ENCODE measurements at regions not wholly inside any gene's neighbourhood (a gene's known extent, or its start where the extent isn't known, plus 50 kb on each side); places are given as distances from the start of the nearest gene placed in this dataset.

DNA sequence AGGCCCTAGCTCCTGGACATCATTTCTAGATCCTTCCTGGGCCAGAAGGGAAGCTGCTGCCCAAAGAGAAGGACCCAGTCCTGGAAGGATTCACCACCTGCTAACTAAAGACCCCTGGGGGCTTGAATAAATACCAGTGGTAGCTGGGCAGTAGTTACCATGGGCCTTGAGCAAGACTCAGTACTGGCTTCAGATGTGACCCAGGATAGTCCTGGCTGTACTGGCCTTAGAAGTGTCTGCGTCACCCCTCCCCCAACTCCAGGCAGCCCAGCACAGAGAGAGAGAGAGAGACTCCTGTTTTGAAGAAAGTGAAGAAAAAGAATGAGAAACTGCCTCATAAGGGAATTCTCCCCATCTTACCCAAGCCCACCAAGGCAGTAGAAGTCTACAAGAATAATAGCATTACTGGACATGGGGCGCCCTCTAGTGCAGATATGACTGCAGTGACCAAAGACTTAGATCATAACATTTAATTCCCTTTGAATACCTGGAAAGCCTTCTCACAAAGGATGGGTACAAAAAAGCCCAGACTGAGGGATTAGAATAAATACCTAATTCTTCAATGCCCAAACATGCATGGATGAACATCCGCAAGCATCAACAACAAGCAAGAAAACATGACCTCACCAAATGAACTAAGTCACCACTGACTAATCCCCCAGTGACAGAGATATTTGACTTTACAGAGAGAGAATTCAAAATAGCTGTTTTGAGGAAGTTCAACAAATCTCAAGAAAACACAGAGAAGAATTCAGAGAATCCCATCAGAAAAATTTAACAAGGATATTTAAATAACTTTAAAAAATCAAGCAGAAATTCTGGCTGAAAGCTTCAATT, 171.8 kb downstream of the HNRNPD start:
- Mint-ChIP-seq H3K4me1 (ENCODE audit: low read depth) (peaks cover 3% of the 10 kb centered on the region), H3K27me3 (ENCODE audit: low read depth) (peaks cover 25% of the 10 kb centered on the region), H3K27ac (no peak overlapping the region)

DNA sequence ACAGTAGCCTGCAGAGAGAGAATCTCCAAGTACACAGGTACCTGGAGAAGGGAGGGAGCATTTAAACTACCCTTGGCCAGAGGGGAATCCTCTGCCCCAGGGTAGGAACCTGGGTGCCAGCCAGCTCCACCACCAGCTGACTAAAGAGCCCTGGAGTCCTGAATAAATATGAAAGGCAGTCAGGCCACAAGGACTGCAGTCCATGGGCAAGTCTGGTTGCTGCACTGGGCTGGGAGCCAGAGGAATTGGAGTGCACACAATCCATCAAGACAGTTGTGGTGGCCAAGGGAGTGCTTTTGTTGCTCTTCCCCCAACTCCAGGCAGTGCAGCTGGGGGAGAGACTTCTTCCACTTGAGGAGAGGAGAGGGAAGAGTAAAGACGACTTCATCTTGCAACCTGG, 172.5 kb downstream of the HNRNPD start:
- no peaks in the 10 kb centered on the region for H3K36me3 Mint-ChIP-seq (ENCODE audit: low read depth)
- intact Hi-C loops (cut with micrococcal nuclease), result loop anchor here (10.0 kb wide), 1 partner anchor 287 kb away; no protein-coding TSS in a partner anchor
- peaks cover 3% of the 10 kb centered on the region for H3K4me1 Mint-ChIP-seq (ENCODE audit: low read depth)
- H3K27me3 Mint-ChIP-seq (ENCODE audit: low read depth), result peaks cover 21% of the 10 kb centered on the region
- no peaks in the 10 kb centered on the region for H3K9me3 Mint-ChIP-seq
- H3K4me3 Mint-ChIP-seq (ENCODE audit: low read depth), result no peak overlapping the region
- DNase-seq (ENCODE audit: low spot score), result no peak
- no peak overlapping the region for H3K27ac Mint-ChIP-seq

More for the DNA sequence above, 171.8 kb downstream of the HNRNPD start:
- Mint-ChIP-seq H3K4me3 (ENCODE audit: low read depth) (no peak overlapping the region), H3K36me3 (ENCODE audit: low read depth) (no peaks in the 10 kb centered on the region), H3K9me3 (no peaks in the 10 kb centered on the region)
- no peak for DNase-seq (ENCODE audit: low spot score)
- intact Hi-C loops (cut with micrococcal nuclease), result loop anchor here (1.0 to 10.0 kb wide), 2 partner anchors 287 to 796 kb away; no protein-coding TSS in a partner anchor

DNA sequence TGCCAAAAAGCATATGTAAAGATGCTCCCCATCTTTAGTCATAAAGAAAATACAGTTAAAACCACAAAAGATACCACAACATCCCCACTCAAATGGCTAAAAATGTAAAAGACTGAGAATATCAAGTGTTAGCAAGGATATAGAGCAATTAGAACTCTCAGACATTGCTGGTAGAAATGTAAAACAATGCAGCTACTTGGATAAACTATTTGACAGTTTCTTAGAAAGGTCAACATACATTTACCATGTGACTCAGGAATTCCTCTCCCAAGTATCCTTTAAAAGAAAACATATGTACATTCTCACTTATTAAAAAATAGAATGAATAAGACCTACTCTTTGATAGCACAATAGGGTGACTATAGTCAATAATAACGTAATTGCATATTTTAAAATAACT, 173.7 kb downstream of the HNRNPD start:
- Mint-ChIP-seq H3K27me3 (ENCODE audit: low read depth) (peaks cover 17% of the 10 kb centered on the region), H3K9me3 (no peaks in the 10 kb centered on the region), H3K4me1 (ENCODE audit: low read depth) (peaks cover 3% of the 10 kb centered on the region), H3K36me3 (ENCODE audit: low read depth) (no peaks in the 10 kb centered on the region), H3K27ac (no peak overlapping the region), H3K4me3 (ENCODE audit: low read depth) (no peak overlapping the region)
- no peak for DNase-seq (ENCODE audit: low spot score)
- intact Hi-C loops (cut with micrococcal nuclease), result loop anchor here (10.0 kb wide), 1 partner anchor 285 kb away; no protein-coding TSS in a partner anchor

DNA sequence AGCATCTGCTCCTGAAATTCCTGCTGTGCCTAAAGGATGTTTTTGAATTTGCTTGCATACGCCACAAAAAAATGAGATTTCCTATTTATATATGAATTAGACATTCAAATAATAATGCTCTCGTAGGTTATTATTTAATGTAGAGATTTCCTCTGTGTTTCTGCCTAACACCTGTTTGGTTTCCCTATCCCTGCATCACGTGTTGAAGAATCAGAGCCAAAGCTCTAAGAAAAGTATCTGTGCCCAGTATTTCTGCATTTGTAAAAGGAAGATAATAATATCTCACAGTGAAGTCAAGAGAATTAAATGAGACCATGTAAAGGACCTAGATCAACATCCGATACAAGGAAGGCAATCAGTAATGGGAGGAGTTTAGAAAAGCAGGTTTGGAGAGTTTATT, 179.5 kb downstream of the HNRNPD start:
- H3K27me3 Mint-ChIP-seq (ENCODE audit: low read depth), result peaks cover 4% of the 10 kb centered on the region
- H3K36me3 Mint-ChIP-seq (ENCODE audit: low read depth), result no peaks in the 10 kb centered on the region
- intact Hi-C loops (cut with micrococcal nuclease), result no loop called here
- no peak overlapping the region for H3K27ac Mint-ChIP-seq
- H3K4me3 Mint-ChIP-seq (ENCODE audit: low read depth), result no peak overlapping the region
- no peaks in the 10 kb centered on the region for H3K9me3 Mint-ChIP-seq
- no peaks in the 10 kb centered on the region for H3K4me1 Mint-ChIP-seq (ENCODE audit: low read depth)
- no peak for DNase-seq (ENCODE audit: low spot score)

DNA sequence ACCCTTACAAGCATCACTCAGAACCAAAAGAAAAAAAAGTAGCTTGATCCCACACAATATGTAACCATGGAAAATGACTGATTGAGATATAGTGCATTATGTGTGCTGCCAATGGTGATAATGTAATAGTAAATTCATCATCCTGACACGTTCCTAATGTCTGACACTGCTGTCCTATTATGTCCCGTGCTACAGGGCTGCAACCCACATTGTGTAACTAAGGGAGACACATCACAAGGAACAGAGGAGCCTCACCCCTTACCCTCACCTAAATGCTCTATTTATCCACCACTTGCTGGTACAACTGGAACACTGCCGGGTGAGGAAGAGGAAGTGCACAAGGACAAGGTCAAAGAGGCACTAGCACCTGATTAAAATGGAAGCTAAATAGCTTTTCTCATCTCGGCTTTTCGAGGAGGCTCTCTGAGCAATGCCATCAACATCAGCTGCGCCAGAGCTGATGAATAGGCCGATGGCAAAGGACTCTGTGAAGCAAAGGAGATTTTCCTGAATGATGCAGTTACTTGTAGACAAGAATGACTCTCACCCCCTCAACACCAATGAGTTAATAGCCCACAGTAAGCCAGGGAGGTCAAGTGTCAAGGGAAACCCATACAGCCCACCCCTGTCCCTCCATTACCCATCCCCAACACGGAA, 181.6 kb downstream of the HNRNPD start:
- intact Hi-C loops (cut with micrococcal nuclease), result no loop called here
- no peaks in the 10 kb centered on the region for H3K36me3 Mint-ChIP-seq (ENCODE audit: low read depth)
- H3K27me3 Mint-ChIP-seq (ENCODE audit: low read depth), result no peaks in the 10 kb centered on the region
- H3K27ac Mint-ChIP-seq, result no peak overlapping the region
- DNase-seq (ENCODE audit: low spot score), result no peak
- H3K9me3 Mint-ChIP-seq, result no peaks in the 10 kb centered on the region
- H3K4me1 Mint-ChIP-seq (ENCODE audit: low read depth), result no peaks in the 10 kb centered on the region
- H3K4me3 Mint-ChIP-seq (ENCODE audit: low read depth), result no peak overlapping the region

DNA sequence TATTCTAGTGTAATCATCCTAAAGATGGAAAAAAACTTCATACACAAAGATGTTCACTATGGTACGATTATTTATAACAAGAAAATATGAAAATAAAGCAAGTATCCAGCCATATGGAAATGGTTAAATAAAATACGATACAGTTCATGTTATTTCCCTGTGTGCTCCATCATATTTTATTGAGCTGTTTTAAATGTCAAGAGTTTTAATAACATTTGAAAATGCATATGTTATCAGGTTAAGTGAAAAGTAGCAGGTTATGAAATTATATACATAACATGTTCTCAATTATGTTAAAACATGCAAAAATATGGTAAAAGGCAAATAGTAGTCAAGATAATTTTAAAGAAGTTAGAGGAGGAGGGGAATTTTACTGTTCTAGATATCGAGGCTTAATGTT, 192.0 kb downstream of the HNRNPD start:
- intact Hi-C loops (cut with micrococcal nuclease), result no loop called here
- H3K27me3 Mint-ChIP-seq (ENCODE audit: low read depth), result no peaks in the 10 kb centered on the region
- no peaks in the 10 kb centered on the region for H3K36me3 Mint-ChIP-seq (ENCODE audit: low read depth)
- DNase-seq (ENCODE audit: low spot score), result no peak
- no peak overlapping the region for H3K4me3 Mint-ChIP-seq (ENCODE audit: low read depth)
- no peaks in the 10 kb centered on the region for H3K9me3 Mint-ChIP-seq
- H3K27ac Mint-ChIP-seq, result no peak overlapping the region
- H3K4me1 Mint-ChIP-seq (ENCODE audit: low read depth), result no peaks in the 10 kb centered on the region

DNA sequence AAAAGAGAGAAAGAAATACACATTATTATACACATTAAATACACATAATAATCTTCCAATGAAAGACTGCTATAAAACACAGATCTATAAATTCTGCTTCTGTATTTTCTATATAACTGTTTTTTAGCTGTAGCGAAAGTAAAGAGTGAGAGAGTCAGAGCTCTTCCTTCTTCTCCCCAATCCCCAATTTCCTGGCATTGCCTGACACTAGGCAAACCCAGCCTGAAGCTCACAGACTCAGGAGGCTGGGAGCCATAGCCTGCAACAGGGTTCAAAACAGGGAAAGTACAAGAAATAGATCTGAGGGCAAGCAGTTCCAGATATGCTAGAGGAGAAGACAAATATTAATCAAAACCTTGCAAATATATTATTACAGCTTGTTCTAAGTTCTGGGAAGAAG, 201.6 kb downstream of the HNRNPD start:
- H3K27ac Mint-ChIP-seq, result no peak overlapping the region

DNA sequence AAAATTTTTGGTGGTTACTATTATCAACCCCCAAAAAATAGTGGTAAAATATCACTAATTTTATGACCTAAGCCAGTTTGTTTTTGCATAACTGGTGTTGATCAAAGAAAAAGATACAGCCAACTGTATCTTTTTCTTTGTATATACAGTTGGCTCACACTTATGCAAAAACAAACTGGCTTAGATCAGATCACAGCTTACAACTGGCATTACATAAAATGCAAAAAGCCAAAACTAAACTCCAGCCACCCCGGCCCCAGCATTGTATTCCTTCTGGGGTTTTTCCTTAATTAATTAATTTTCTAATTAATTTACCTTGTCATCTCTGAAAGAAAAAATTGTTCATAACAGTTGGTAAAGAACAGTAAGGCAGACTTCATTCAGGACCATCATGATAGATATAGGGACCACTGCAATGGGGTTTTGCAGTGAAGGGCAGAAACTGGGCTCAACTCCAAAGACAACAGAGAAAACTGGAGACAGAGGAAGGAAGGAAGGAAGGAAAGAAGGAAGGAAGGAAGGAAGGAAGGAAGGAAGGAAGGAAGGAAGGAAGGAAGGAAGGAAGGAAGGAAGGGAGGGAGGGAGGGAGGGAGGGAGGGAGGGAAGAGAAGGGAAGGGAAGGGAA, 202.1 kb downstream of the HNRNPD start:
- H3K27ac Mint-ChIP-seq, result no peak overlapping the region
- no peaks in the 10 kb centered on the region for H3K4me1 Mint-ChIP-seq (ENCODE audit: low read depth)
- no peak for DNase-seq (ENCODE audit: low spot score)
- intact Hi-C loops (cut with micrococcal nuclease), result no loop called here
- no peaks in the 10 kb centered on the region for H3K9me3 Mint-ChIP-seq
- H3K4me3 Mint-ChIP-seq (ENCODE audit: low read depth), result no peak overlapping the region
- H3K36me3 Mint-ChIP-seq (ENCODE audit: low read depth), result no peaks in the 10 kb centered on the region
- H3K27me3 Mint-ChIP-seq (ENCODE audit: low read depth), result peaks cover 2% of the 10 kb centered on the region

More for the DNA sequence above, 201.6 kb downstream of the HNRNPD start:
- H3K4me1 Mint-ChIP-seq (ENCODE audit: low read depth), result no peaks in the 10 kb centered on the region
- H3K9me3 Mint-ChIP-seq, result no peaks in the 10 kb centered on the region
- no peak for DNase-seq (ENCODE audit: low spot score)
- H3K36me3 Mint-ChIP-seq (ENCODE audit: low read depth), result no peaks in the 10 kb centered on the region
- no peak overlapping the region for H3K4me3 Mint-ChIP-seq (ENCODE audit: low read depth)
- peaks cover 2% of the 10 kb centered on the region for H3K27me3 Mint-ChIP-seq (ENCODE audit: low read depth)
- intact Hi-C loops (cut with micrococcal nuclease), result no loop called here

DNA sequence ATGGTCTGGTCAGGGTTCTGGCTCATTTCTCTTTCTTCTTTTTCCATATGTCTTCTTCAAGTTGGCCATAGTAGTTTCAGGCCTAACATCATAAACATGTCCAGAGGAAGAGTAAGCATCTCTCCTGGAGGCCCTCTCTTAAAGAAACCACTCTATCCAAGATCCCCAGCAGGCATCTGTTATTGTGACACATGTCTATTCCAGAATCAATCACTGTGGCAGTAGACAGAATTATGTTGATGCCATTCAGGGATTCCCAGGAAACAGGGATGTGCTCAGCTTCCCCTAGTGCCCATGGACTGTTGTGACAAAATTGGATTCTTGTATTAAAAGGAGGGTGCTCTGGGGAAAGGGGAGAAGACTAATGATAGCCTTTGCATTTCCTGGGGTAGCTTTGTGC, 224.0 kb downstream of the HNRNPD start:
- H3K4me1 Mint-ChIP-seq (ENCODE audit: low read depth), result peaks cover 3% of the 10 kb centered on the region
- H3K27ac Mint-ChIP-seq, result no peak overlapping the region
- intact Hi-C loops (cut with micrococcal nuclease), result no loop called here
- H3K4me3 Mint-ChIP-seq (ENCODE audit: low read depth), result no peak overlapping the region
- H3K27me3 Mint-ChIP-seq (ENCODE audit: low read depth), result peaks cover 3% of the 10 kb centered on the region
- peaks cover 7% of the 10 kb centered on the region for H3K9me3 Mint-ChIP-seq
- no peaks in the 10 kb centered on the region for H3K36me3 Mint-ChIP-seq (ENCODE audit: low read depth)
- DNase-seq (ENCODE audit: low spot score), result no peak

DNA sequence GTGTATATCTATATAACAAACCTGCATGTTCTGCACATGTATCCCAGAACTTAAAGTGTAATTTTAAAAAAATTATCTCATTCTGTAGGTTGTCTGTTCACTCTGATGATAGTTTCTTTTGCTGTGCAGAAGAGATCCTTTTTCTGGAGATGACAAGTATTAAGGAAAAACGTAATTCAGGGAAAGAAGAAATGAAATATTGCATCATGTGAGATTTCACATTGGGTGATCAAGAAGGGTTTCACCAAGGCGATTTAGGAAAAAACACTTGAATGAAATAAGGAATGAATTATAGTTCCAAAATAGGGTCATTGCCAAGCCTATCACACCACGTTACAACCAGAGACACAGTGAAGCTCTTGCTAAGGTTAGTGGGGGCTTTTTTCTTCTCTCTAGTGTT, 227.9 kb downstream of the HNRNPD start:
- H3K27me3 Mint-ChIP-seq (ENCODE audit: low read depth), result no peaks in the 10 kb centered on the region
- DNase-seq (ENCODE audit: low spot score), result no peak
- no peak overlapping the region for H3K4me3 Mint-ChIP-seq (ENCODE audit: low read depth)
- H3K9me3 Mint-ChIP-seq, result no peaks in the 10 kb centered on the region
- H3K4me1 Mint-ChIP-seq (ENCODE audit: low read depth), result no peaks in the 10 kb centered on the region
- intact Hi-C loops (cut with micrococcal nuclease), result no loop called here
- H3K36me3 Mint-ChIP-seq (ENCODE audit: low read depth), result no peaks in the 10 kb centered on the region
- no peak overlapping the region for H3K27ac Mint-ChIP-seq

DNA sequence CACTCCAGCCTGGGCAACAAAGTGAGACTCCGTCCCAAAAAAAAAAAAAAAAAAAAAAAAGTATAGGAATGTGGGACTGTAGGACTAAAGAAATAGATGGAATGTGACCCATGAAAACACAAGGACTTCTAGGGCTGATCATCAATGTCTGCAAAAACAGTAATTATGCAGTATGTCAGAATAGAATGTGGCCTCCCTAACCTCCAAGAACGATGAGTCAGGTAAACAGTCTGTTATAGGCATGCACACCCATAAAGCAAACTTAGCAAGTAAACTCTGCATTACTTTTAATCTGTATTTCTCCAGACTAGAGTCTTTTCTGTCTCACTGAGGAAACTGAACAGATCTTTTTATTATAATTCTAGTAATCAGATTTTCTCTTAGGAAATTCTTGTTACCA, 233.4 kb downstream of the HNRNPD start:
- H3K9me3 Mint-ChIP-seq, result no peaks in the 10 kb centered on the region
- intact Hi-C loops (cut with micrococcal nuclease), result no loop called here
- no peaks in the 10 kb centered on the region for H3K27me3 Mint-ChIP-seq (ENCODE audit: low read depth)
- no peak overlapping the region for H3K27ac Mint-ChIP-seq
- no peak overlapping the region for H3K4me3 Mint-ChIP-seq (ENCODE audit: low read depth)
- no peak for DNase-seq (ENCODE audit: low spot score)
- H3K36me3 Mint-ChIP-seq (ENCODE audit: low read depth), result no peaks in the 10 kb centered on the region
- H3K4me1 Mint-ChIP-seq (ENCODE audit: low read depth), result peaks cover 13% of the 10 kb centered on the region

DNA sequence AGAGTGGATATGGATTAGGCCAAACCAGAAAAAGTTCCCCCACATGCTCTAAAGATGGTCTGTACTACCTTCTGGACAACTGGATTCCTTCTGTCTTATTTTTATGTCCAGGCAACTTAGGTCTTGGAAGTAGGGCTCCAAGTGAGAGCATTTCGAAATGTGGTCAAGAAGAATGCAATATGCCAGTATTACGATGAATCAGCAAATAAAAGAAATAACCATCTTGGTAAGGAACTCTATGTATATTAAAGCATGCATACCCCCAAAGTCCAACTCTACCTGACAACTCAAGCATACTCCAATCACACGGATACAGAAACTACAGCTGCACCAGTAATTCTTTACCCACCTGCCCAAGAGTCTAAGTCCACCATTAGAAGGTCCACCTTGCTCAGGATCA, 234.5 kb downstream of the HNRNPD start:
- Mint-ChIP-seq H3K27ac (no peak overlapping the region), H3K36me3 (ENCODE audit: low read depth) (no peaks in the 10 kb centered on the region), H3K9me3 (no peaks in the 10 kb centered on the region), H3K27me3 (ENCODE audit: low read depth) (no peaks in the 10 kb centered on the region), H3K4me1 (ENCODE audit: low read depth) (peaks cover 13% of the 10 kb centered on the region), H3K4me3 (ENCODE audit: low read depth) (no peak overlapping the region)
- intact Hi-C loops (cut with micrococcal nuclease), result no loop called here
- no peak for DNase-seq (ENCODE audit: low spot score)

DNA sequence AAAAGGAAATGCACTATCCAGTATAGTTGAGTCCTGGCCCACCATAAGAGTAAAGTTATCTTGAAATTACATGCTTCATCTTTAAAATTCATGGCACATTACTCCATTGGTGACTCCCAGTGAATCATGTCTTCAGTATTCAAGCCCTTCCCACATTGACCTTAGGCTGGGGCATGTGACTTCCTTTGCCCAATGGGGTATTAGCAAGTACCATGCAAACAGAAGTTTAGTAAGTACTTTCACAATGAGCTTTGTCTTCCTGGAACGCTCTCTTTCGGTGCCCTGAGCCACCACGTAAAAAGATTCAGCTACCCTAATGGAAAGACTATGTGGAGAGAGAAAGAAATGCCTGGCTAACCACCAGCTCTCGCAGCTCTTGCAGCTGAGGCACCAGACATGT, 235.4 kb downstream of the HNRNPD start:
- peaks cover 13% of the 10 kb centered on the region for H3K4me1 Mint-ChIP-seq (ENCODE audit: low read depth)
- H3K9me3 Mint-ChIP-seq, result no peaks in the 10 kb centered on the region
- H3K4me3 Mint-ChIP-seq (ENCODE audit: low read depth), result no peak overlapping the region
- no peak overlapping the region for H3K27ac Mint-ChIP-seq
- no peak for DNase-seq (ENCODE audit: low spot score)
- no peaks in the 10 kb centered on the region for H3K36me3 Mint-ChIP-seq (ENCODE audit: low read depth)
- intact Hi-C loops (cut with micrococcal nuclease), result no loop called here
- H3K27me3 Mint-ChIP-seq (ENCODE audit: low read depth), result no peaks in the 10 kb centered on the region

Data from activated T-helper 2 cell treated with anti-CD3 and anti-CD28 coated beads, Interferon-gamma antibody, Interleukin-2, Interleukin-4, amounts not matched to agents 10 μg/mL and 5 μg/mL and 100 μg/mL, durations not matched to agents 14 hours and 24 hours and 36 hours (primary cell).